HG03432 (cell line): ENCODE measurements at regions not wholly inside any gene's neighbourhood (a gene's known extent, or its start where the extent isn't known, plus 50 kb on each side); places are given as distances from the start of the nearest gene placed in this dataset.
"Not testable (repeated sequence)": the region's sequence is repeated elsewhere in the genome, so short reads cannot be mapped to it uniquely, and the experiment has no call there.

Experiments
- ATAC-seq: cut with Tn5 transposase; IDR thresholded peaks from one replicate; pipeline ENCODE4 v1.9.1; 2021; ENCODE audit warnings: mild to moderate bottlenecking, moderate library complexity; ENCODE audit not compliant: unreplicated experiment

- no peak for ATAC-seq
Observed at GRCh38 chr1:233722212-233722979, 108.5 kb downstream of the KCNK1 start.

GRCh38 chr1:233723387-233723786 is 109.5 kb downstream of the KCNK1 start:
- ATAC-seq = no peak

- ATAC-seq = not testable (repeated sequence)
Observed at GRCh38 chr1:233724131-233724631, 110.3 kb downstream of the KCNK1 start.

GRCh38 chr1:233725423-233725822 is 111.5 kb downstream of the KCNK1 start:
- ATAC-seq = no peak

- ATAC-seq = no peak
Observed at GRCh38 chr1:233728721-233729120, 114.8 kb downstream of the KCNK1 start.

GRCh38 chr1:233730380-233730779 is 116.5 kb downstream of the KCNK1 start:
- ATAC-seq = no peak

- ATAC-seq = no peak
Observed at GRCh38 chr1:233730809-233731208, 116.9 kb downstream of the KCNK1 start.

GRCh38 chr1:233732206-233732605 is 118.3 kb downstream of the KCNK1 start:
- ATAC-seq = no peak

- no peak for ATAC-seq
Observed at GRCh38 chr1:233734456-233734855, 120.5 kb downstream of the KCNK1 start.

- no peak for ATAC-seq
Observed at GRCh38 chr1:233735331-233735730, 121.4 kb downstream of the KCNK1 start.

- ATAC-seq = no peak
Observed at GRCh38 chr1:233735847-233736246, 121.9 kb downstream of the KCNK1 start.

- ATAC-seq = no peak
Observed at GRCh38 chr1:233737341-233737740, 123.4 kb downstream of the KCNK1 start.

- no peak for ATAC-seq
Observed at GRCh38 chr1:233738396-233738795, 124.5 kb downstream of the KCNK1 start.

- ATAC-seq = no peak
Observed at GRCh38 chr1:233738850-233739249, 124.9 kb downstream of the KCNK1 start.

- ATAC-seq = no peak
Observed at GRCh38 chr1:233744779-233745513, 131.0 kb downstream of the KCNK1 start.

GRCh38 chr1:233750139-233750538 is 136.2 kb downstream of the KCNK1 start:
- ATAC-seq = no peak

GRCh38 chr1:233759665-233760064 is 144.8 kb upstream of the SLC35F3 start:
- ATAC-seq = no peak

GRCh38 chr1:233764304-233764703 is 140.2 kb upstream of the SLC35F3 start:
- not testable (repeated sequence) for ATAC-seq

- no peak for ATAC-seq
Observed at GRCh38 chr1:233777566-233777965, 126.9 kb upstream of the SLC35F3 start.

GRCh38 chr1:233780049-233780448 is 124.4 kb upstream of the SLC35F3 start:
- no peak for ATAC-seq

- ATAC-seq = no peak
Observed at GRCh38 chr1:233782937-233783586, 121.4 kb upstream of the SLC35F3 start.

- no peak for ATAC-seq
Observed at GRCh38 chr1:233787599-233787998, 116.9 kb upstream of the SLC35F3 start.
